K562 (cell line): ENCODE measurements at regions not wholly inside any gene's neighbourhood (a gene's known extent, or its start where the extent isn't known, plus 50 kb on each side); places are given as distances from the start of the nearest gene placed in this dataset.

Experiments used
- KDM2B ChIP-seq: fragments of 250-450 bp; sonication (Bioruptor Pico); IDR thresholded peaks from 2 replicates; pipeline ENCODE4 v1.8.0; 2021; ENCODE audit warnings: mild to moderate bottlenecking, moderate library complexity
- MED1 ChIP-seq: sonication (generic); formaldehyde crosslinking; IDR thresholded peaks from 2 replicates; pipeline ENCODE4 v1.8.1; 2023; ENCODE audit warnings: missing genetic modification reagents, borderline replicate concordance
- ZNF121 ChIP-seq: sonication (generic); formaldehyde crosslinking; conservative IDR thresholded peaks from 2 replicates; pipeline ENCODE4 v1.8.0; 2022; ENCODE audit warnings: missing genetic modification reagents
- ZNF830 ChIP-seq: fragments of 250-450 bp; sonication (Bioruptor Pico); IDR thresholded peaks from 2 replicates; pipeline ENCODE4 v1.5.0; 2021; ENCODE audit warnings: mild to moderate bottlenecking
- TF ChIP-seq, protein P1 (sequence below): fragments of 450-650 bp; IDR thresholded peaks from 2 replicates; pipeline ENCODE4 v1.6.1; 2016; ENCODE audit warnings: borderline replicate concordance
- TF ChIP-seq, protein P2 (sequence below): sonication (generic); formaldehyde crosslinking; IDR thresholded peaks from 2 replicates; pipeline ENCODE4 v1.8.1; 2022; ENCODE audit warnings: missing genetic modification reagents
- TF ChIP-seq, protein P3 (sequence below): fragments of 450-650 bp; IDR thresholded peaks from 2 replicates; pipeline ENCODE4 v1.6.1; 2018; ENCODE audit warnings: mild to moderate bottlenecking, low read depth; ENCODE audit not compliant: partially characterized antibody

DNA sequence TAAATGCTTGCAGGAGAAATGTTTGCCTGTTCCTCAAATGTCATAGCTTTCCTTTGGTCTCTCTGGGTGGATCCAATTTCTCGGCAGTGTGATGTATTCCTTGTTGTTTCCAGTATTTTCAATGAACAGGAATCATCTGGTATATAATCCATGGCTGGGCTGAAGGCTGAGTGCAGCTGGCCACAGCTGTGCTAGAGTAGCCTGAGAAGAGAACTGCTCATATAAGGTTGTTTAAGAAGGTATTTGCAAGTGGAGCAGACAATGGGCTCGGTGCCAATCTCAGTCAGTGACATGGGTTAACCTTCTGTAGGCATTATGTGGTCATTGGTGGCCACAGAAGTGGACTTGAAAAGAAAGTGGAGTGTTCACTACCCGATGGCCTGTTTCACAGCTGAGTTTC, 390.3 kb downstream of the SPRY1 start (continued):
- no peak for TF ChIP-seq MED1 (CRISPR knock-in tag)
- TF ChIP-seq, protein P1, sequence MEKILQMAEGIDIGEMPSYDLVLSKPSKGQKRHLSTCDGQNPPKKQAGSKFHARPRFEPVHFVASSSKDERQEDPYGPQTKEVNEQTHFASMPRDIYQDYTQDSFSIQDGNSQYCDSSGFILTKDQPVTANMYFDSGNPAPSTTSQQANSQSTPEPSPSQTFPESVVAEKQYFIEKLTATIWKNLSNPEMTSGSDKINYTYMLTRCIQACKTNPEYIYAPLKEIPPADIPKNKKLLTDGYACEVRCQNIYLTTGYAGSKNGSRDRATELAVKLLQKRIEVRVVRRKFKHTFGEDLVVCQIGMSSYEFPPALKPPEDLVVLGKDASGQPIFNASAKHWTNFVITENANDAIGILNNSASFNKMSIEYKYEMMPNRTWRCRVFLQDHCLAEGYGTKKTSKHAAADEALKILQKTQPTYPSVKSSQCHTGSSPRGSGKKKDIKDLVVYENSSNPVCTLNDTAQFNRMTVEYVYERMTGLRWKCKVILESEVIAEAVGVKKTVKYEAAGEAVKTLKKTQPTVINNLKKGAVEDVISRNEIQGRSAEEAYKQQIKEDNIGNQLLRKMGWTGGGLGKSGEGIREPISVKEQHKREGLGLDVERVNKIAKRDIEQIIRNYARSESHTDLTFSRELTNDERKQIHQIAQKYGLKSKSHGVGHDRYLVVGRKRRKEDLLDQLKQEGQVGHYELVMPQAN: no peak
- TF ChIP-seq ZNF830: no peak
- TF ChIP-seq, protein P2, sequence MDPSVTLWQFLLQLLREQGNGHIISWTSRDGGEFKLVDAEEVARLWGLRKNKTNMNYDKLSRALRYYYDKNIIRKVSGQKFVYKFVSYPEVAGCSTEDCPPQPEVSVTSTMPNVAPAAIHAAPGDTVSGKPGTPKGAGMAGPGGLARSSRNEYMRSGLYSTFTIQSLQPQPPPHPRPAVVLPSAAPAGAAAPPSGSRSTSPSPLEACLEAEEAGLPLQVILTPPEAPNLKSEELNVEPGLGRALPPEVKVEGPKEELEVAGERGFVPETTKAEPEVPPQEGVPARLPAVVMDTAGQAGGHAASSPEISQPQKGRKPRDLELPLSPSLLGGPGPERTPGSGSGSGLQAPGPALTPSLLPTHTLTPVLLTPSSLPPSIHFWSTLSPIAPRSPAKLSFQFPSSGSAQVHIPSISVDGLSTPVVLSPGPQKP (CRISPR knock-in tag): no peak
- TF ChIP-seq ZNF121 (CRISPR knock-in tag): no peak
- TF ChIP-seq, protein P3, sequence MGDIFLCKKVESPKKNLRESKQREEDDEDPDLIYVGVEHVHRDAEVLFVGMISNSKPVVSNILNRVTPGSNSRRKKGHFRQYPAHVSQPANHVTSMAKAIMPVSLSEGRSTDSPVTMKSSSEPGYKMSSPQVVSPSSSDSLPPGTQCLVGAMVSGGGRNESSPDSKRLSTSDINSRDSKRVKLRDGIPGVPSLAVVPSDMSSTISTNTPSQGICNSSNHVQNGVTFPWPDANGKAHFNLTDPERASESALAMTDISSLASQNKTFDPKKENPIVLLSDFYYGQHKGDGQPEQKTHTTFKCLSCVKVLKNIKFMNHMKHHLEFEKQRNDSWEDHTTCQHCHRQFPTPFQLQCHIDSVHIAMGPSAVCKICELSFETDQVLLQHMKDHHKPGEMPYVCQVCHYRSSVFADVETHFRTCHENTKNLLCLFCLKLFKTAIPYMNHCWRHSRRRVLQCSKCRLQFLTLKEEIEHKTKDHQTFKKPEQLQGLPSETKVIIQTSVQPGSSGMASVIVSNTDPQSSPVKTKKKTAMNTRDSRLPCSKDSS: no peak
- no peak for TF ChIP-seq KDM2B
